ENCODE measurements at regions not wholly inside any gene's neighbourhood (a gene's known extent, or its start where the extent isn't known, plus 50 kb on each side); places are given as distances from the start of the nearest gene placed in this dataset.

DNA sequence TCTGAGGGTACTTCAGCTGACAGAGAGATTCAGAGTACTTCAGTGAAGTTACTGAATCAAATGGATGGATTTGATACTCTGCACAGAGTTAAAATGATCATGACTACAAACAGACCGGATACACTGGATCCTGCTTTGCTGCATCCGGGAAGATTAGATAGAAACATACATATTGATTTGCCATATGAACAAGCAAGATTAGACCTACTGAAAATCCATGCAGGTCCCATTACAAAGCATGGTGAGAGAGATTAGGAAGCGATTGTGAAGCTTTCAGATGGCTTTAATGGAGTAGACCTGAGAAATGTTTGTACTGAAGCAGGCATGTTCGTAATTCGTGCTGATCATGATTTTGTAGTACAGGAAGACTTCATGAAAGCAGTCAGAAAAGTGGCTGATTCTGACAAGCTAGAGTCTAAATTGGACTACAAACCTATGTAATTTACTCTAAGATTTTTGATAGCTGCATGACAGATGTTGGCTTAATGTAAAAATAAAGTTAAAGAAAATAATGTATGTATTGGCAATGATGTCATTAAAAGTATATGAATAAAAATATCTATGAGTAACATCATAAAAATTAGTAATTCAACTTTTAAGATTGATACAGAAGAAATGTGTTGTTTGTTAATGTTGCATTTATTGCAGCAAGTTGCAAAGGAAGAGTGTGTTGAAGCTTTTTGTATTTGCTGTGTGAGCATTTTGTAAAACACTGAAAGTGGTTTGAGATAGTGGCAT, 136.1 kb upstream of the RAP1B start:
- H3K9me3 Mint-ChIP-seq, result no peaks in the 10 kb centered on the region
- no peaks in the 10 kb centered on the region for H3K36me3 Mint-ChIP-seq (ENCODE audit: low read depth)
- no peaks in the 10 kb centered on the region for H3K4me1 ChIP-seq (ENCODE audit: insufficient read depth, low read length)
- no peak for DNase-seq
- intact Hi-C loops (cut with DNase I, micrococcal nuclease), result no loop called here
- no peaks in the 10 kb centered on the region for H3K9me3 ChIP-seq (ENCODE audit: control insufficient read depth in 1 of 2, insufficient read depth in 1 of 2, low read length in 2 of 2)
- no peak overlapping the region for H3K4me3 Mint-ChIP-seq
- ChIA-PET POLR2A (interaction anchor here (0.5 kb wide), 1 partner anchor 333 kb away, joined by 3 read pairs; the partner anchor contains the start of gene MDM2), CTCF (no interaction called here)
- no peaks in the 10 kb centered on the region for H3K4me1 Mint-ChIP-seq (ENCODE audit: low read depth)
- no peaks in the 10 kb centered on the region for H3K27me3 ChIP-seq (ENCODE audit: control insufficient read depth in 1 of 2, insufficient read depth in 2 of 2, low read length in 2 of 2)
- TF ChIP-seq, protein P1, sequence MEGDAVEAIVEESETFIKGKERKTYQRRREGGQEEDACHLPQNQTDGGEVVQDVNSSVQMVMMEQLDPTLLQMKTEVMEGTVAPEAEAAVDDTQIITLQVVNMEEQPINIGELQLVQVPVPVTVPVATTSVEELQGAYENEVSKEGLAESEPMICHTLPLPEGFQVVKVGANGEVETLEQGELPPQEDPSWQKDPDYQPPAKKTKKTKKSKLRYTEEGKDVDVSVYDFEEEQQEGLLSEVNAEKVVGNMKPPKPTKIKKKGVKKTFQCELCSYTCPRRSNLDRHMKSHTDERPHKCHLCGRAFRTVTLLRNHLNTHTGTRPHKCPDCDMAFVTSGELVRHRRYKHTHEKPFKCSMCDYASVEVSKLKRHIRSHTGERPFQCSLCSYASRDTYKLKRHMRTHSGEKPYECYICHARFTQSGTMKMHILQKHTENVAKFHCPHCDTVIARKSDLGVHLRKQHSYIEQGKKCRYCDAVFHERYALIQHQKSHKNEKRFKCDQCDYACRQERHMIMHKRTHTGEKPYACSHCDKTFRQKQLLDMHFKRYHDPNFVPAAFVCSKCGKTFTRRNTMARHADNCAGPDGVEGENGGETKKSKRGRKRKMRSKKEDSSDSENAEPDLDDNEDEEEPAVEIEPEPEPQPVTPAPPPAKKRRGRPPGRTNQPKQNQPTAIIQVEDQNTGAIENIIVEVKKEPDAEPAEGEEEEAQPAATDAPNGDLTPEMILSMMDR (IDR thresholded peaks at IDR 0.05), result no peak
- no peaks in the 10 kb centered on the region for H3K27me3 Mint-ChIP-seq
- H3K4me3 ChIP-seq (ENCODE audit: low read length), result no peak overlapping the region
- no peak overlapping the region for H3K27ac ChIP-seq (ENCODE audit: low read depth in 1 of 2, low read length in 2 of 2)
- no peak overlapping the region for H3K27ac Mint-ChIP-seq
- ATAC-seq (ENCODE audit: poor library complexity), result no peak
- H3K36me3 ChIP-seq (ENCODE audit: insufficient read depth, low read length), result no peaks in the 10 kb centered on the region

DNA sequence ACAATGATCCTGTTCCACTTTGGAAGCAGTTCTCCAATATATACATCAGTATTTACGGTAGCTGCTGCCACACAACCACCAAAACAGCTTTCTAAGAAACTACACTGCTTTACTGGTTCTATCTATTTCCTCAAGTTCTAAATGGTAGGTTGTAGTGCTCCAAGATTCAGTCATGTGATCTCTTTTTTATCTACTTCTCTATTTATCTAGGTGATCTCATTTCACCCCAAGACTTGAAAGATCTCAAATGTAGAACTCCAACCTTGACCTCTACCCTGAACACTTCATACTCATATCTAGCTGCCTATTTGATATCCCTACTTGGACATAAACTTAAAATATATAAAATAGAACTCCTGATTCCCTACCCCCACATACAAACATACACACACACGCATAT, 133.9 kb upstream of the RAP1B start:
- Mint-ChIP-seq H3K9me3 (peaks cover 3% of the 10 kb centered on the region), H3K4me1 (ENCODE audit: low read depth) (peaks cover 8% of the 10 kb centered on the region), H3K4me3 (no peak overlapping the region), H3K27ac (no peak overlapping the region), H3K27me3 (no peaks in the 10 kb centered on the region), H3K36me3 (ENCODE audit: low read depth) (no peaks in the 10 kb centered on the region)
- ATAC-seq (ENCODE audit: poor library complexity) (no peak), DNase-seq (no peak)
- TF ChIP-seq, protein P1 (IDR thresholded peaks at IDR 0.05), result no peak
- Histone ChIP-seq H3K36me3 (ENCODE audit: insufficient read depth, low read length) (no peaks in the 10 kb centered on the region), H3K27ac (ENCODE audit: low read depth in 1 of 2, low read length in 2 of 2) (no peak overlapping the region), H3K27me3 (ENCODE audit: control insufficient read depth in 1 of 2, insufficient read depth in 2 of 2, low read length in 2 of 2) (no peaks in the 10 kb centered on the region), H3K4me1 (ENCODE audit: insufficient read depth, low read length) (peaks cover 8% of the 10 kb centered on the region), H3K9me3 (ENCODE audit: control insufficient read depth in 1 of 2, insufficient read depth in 1 of 2, low read length in 2 of 2) (no peaks in the 10 kb centered on the region), H3K4me3 (ENCODE audit: low read length) (no peak overlapping the region)
- ChIA-PET POLR2A (interaction anchor here (0.8 kb wide), 1 partner anchor 9 kb away, joined by 3 read pairs; no protein-coding TSS in a partner anchor), CTCF (no interaction called here)
- intact Hi-C loops (cut with DNase I, micrococcal nuclease), result no loop called here

DNA sequence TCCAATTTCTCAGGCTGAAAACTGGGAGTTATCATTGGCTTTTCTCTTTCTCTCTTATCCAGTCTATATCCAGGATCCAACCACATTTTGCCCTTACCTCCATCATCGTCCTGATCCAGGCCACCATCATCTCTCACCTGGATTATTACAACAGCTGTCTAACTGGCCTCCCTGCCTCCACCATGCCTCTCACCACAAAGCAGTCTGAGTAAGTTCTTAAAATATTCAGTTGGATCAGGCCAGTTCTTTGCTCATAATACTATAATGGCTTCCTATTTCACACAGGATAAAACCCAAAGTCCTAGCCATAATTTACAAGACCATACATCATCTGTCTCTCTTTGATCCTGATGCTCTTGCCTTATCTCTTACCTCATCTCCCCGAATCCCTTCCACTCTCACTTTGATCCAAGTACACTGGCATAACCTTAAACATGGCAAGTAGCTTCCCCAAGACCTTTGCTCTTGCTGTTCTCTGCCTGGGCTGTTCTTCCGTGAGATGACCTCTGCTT, 133.4 kb upstream of the RAP1B start:
- Mint-ChIP-seq H3K27ac (no peak overlapping the region), H3K27me3 (no peaks in the 10 kb centered on the region), H3K36me3 (ENCODE audit: low read depth) (no peaks in the 10 kb centered on the region), H3K9me3 (peaks cover 3% of the 10 kb centered on the region), H3K4me3 (no peak overlapping the region), H3K4me1 (ENCODE audit: low read depth) (peaks cover 13% of the 10 kb centered on the region)
- Histone ChIP-seq H3K36me3 (ENCODE audit: insufficient read depth, low read length) (no peaks in the 10 kb centered on the region), H3K27ac (ENCODE audit: low read depth in 1 of 2, low read length in 2 of 2) (no peak overlapping the region), H3K9me3 (ENCODE audit: control insufficient read depth in 1 of 2, insufficient read depth in 1 of 2, low read length in 2 of 2) (no peaks in the 10 kb centered on the region), H3K27me3 (ENCODE audit: control insufficient read depth in 1 of 2, insufficient read depth in 2 of 2, low read length in 2 of 2) (no peaks in the 10 kb centered on the region), H3K4me3 (ENCODE audit: low read length) (no peak overlapping the region), H3K4me1 (ENCODE audit: insufficient read depth, low read length) (peaks cover 13% of the 10 kb centered on the region)
- DNase-seq, result no peak
- CTCF ChIA-PET, result no interaction called here
- no peak for ATAC-seq (ENCODE audit: poor library complexity)
- POLR2A ChIA-PET, result no interaction called here
- TF ChIP-seq, protein P1 (IDR thresholded peaks at IDR 0.05), result no peak
- intact Hi-C loops (cut with DNase I, micrococcal nuclease), result no loop called here

Measured in CD4-positive, alpha-beta T cell (primary cell).